CD14-positive monocyte (primary cell): ENCODE measurements at regions not wholly inside any gene's neighbourhood (a gene's known extent, or its start where the extent isn't known, plus 50 kb on each side); places are given as distances from the start of the nearest gene placed in this dataset.

Experiments used
- DNase-seq, 3 donors: peaks; one replicate each; pipeline ENCODE4 v3.0.0-alpha.2; 2011 to 2022
- H2AFZ ChIP-seq: 2 replicates; pipeline ENCODE4 v1.6.0; 2012; ENCODE audit warnings: mild to moderate bottlenecking, low read depth, low read length, inconsistent platforms; ENCODE audit not compliant: insufficient read depth, poor library complexity, severe bottlenecking
- H3K27ac ChIP-seq, 2 donors: 1 replicate in 1 of 2; 2 replicates in 1 of 2; pipeline ENCODE4 v1.5.1; 2012 to 2013; ENCODE audit warnings: low read length in 2 of 2, control low read depth in 1 of 2, inconsistent platforms in 1 of 2, low read depth in 1 of 2, mild to moderate bottlenecking in 1 of 2
- H3K27me3 ChIP-seq, 2 donors: one replicate each; pipeline versions ENCODE4 v1.6.0 to v1.6.1; 2011 to 2013; ENCODE audit warnings: low read length in 2 of 2; ENCODE audit not compliant: control insufficient read depth in 2 of 2, insufficient read depth in 2 of 2
- H3K36me3 ChIP-seq, 2 donors: replicated peaks in 1 of 2; 1 replicate in 1 of 2; 2 replicates in 1 of 2; pipeline versions ENCODE4 v1.5.1 to v1.6.1; 2012 to 2013; ENCODE audit warnings: low read length in 2 of 2, control low read depth in 1 of 2, inconsistent platforms in 1 of 2, mild to moderate bottlenecking in 1 of 2; ENCODE audit not compliant: insufficient read depth in 2 of 2, control insufficient read depth in 1 of 2
- H3K4me1 ChIP-seq, 2 donors: 1 replicate in 1 of 2; 2 replicates in 1 of 2; pipeline versions ENCODE4 v1.5.1 to v1.6.1; 2012 to 2013; ENCODE audit warnings: low read length in 2 of 2, control low read depth in 1 of 2, inconsistent platforms in 1 of 2, mild to moderate bottlenecking in 1 of 2, moderate library complexity in 1 of 2; ENCODE audit not compliant: insufficient read depth in 2 of 2, control insufficient read depth in 1 of 2
- H3K4me2 ChIP-seq: replicated peaks from 2 replicates; pipeline ENCODE3; 2012; ENCODE audit warnings: low read length, moderate library complexity, mild to moderate bottlenecking; ENCODE audit not compliant: poor library complexity, severe bottlenecking; ENCODE audit errors: extremely low read depth
- H3K4me3 ChIP-seq, 3 experiments: fragments of 200-600 bp in 1 of 3; sonication (generic) in 1 of 3; replicated peaks in 1 of 3; 1 replicate in 2 of 3; 2 replicates in 1 of 3; pipeline ENCODE4 v1.5.1; 2011 to 2013; ENCODE audit warnings: low read length in 3 of 3, mild to moderate bottlenecking in 3 of 3, control low read depth in 2 of 3, low read depth in 2 of 3, inconsistent platforms in 1 of 3, moderate library complexity in 1 of 3
- H3K79me2 ChIP-seq: 2 replicates; pipeline ENCODE4 v1.6.0; 2012; ENCODE audit warnings: mild to moderate bottlenecking, control low read depth, inconsistent platforms, low read length, moderate library complexity; ENCODE audit not compliant: insufficient read depth
- H3K9ac ChIP-seq: 2 replicates; pipeline ENCODE4 v1.6.0; 2017; ENCODE audit warnings: low read length, mild to moderate bottlenecking; ENCODE audit not compliant: insufficient read depth, poor library complexity, severe bottlenecking
- H3K9me3 ChIP-seq, 2 donors: replicated peaks in 1 of 2; 1 replicate in 1 of 2; 2 replicates in 1 of 2; pipeline versions ENCODE4 v1.5.1 to v1.6.1; 2012 to 2013; ENCODE audit warnings: low read length in 2 of 2, control low read depth in 1 of 2; ENCODE audit not compliant: control insufficient read depth in 1 of 2, insufficient read depth in 1 of 2
- H4K20me1 ChIP-seq: 2 replicates; pipeline ENCODE4 v1.6.0; 2012; ENCODE audit warnings: mild to moderate bottlenecking, low read length, control low read depth, moderate library complexity; ENCODE audit not compliant: insufficient read depth
- H3K27ac Mint-ChIP-seq, 7 donors: one replicate each; pipeline ENCODE4 v1.8.0; 2020; ENCODE audit warnings: mild to moderate bottlenecking in 7 of 7, mixed read lengths in 7 of 7, moderate library complexity in 6 of 7, inconsistent platforms in 2 of 7
- H3K27me3 Mint-ChIP-seq, 3 donors: one replicate each; pipeline ENCODE4 v1.8.0; 2021 to 2022; ENCODE audit warnings: low read depth in 3 of 3, mild to moderate bottlenecking in 3 of 3, mixed read lengths in 3 of 3, moderate library complexity in 3 of 3, inconsistent platforms in 1 of 3
- H3K36me3 Mint-ChIP-seq, 2 donors: one replicate each; pipeline ENCODE4 v1.8.0; 2020; ENCODE audit warnings: mixed read lengths in 2 of 2, inconsistent platforms in 1 of 2, mild to moderate bottlenecking in 1 of 2
- H3K4me1 Mint-ChIP-seq: one replicate; pipeline ENCODE4 v1.8.0; 2020; ENCODE audit warnings: mild to moderate bottlenecking, mixed read lengths
- H3K4me3 Mint-ChIP-seq, 2 donors: one replicate each; pipeline ENCODE4 v1.8.0; 2020; ENCODE audit warnings: mild to moderate bottlenecking in 2 of 2, mixed read lengths in 2 of 2, moderate library complexity in 1 of 2
- H3K9me3 Mint-ChIP-seq, 7 donors: one replicate each; pipeline ENCODE4 v1.8.0; 2020 to 2022; ENCODE audit warnings: mixed read lengths in 7 of 7, mild to moderate bottlenecking in 6 of 7, moderate library complexity in 6 of 7, inconsistent platforms in 2 of 7
- CTCF ChIP-seq: fragments of 200-600 bp; IDR thresholded peaks from one replicate; pipeline ENCODE4 v1.8.0; 2022; ENCODE audit warnings: antibody characterized with exemption, mild to moderate bottlenecking
- WGBS: methylation state at CpG from one replicate; pipeline ENCODE4 v1.1.5; 2013; ENCODE audit warnings: missing lambda C conversion rate; ENCODE audit not compliant: insufficient coverage; 5-methylcytosine and 5-hydroxymethylcytosine counted together
- intact Hi-C, 2 donors: fragments of 100-400 bp; cut with micrococcal nuclease; formaldehyde crosslinking; loops; one replicate each; pipeline versions ENCODE4 v1.15.0 to v1.15.1; 2023

- H3K4me1 Mint-ChIP-seq: no peaks in the 10 kb centered on the region
- Histone ChIP-seq H4K20me1 (no peaks in the 10 kb centered on the region), H3K27ac (no peak overlapping the region), H3K4me2 (no peak overlapping the region), H2AFZ (no peak overlapping the region), H3K9me3 (no peaks in the 10 kb centered on the region), H3K79me2 (no peaks in the 10 kb centered on the region), H3K4me1 (no peaks in the 10 kb centered on the region), H3K9ac (no peak overlapping the region), H3K27me3 (no peaks in the 10 kb centered on the region), H3K36me3 (no peaks in the 10 kb centered on the region), H3K4me3 (no peak overlapping the region)
- peaks cover 0 to 1% (median 0%) of the 10 kb centered on the region in 3 donors for H3K27me3 Mint-ChIP-seq
- no peak overlapping the region for H3K27ac Mint-ChIP-seq
- no peak overlapping the region for H3K4me3 Mint-ChIP-seq
- no peak for TF ChIP-seq CTCF
- no peak for DNase-seq
- H3K9me3 Mint-ChIP-seq: no peaks in the 10 kb centered on the region
- no peaks in the 10 kb centered on the region for H3K36me3 Mint-ChIP-seq
- intact Hi-C loops: no loop called here
These were observed 1095.8 kb downstream of the GALC start for GRCh38 chr14:86897224-86897623.

- peaks cover 0 to 1% (median 0%) of the 10 kb centered on the region in 3 donors for H3K27me3 Mint-ChIP-seq
- Histone ChIP-seq H3K4me2 (no peak overlapping the region), H3K27me3 (no peaks in the 10 kb centered on the region), H3K4me3 (no peak overlapping the region), H4K20me1 (no peaks in the 10 kb centered on the region), H2AFZ (no peak overlapping the region), H3K36me3 (no peaks in the 10 kb centered on the region), H3K27ac (no peak overlapping the region), H3K79me2 (no peaks in the 10 kb centered on the region), H3K9ac (no peak overlapping the region), H3K9me3 (no peaks in the 10 kb centered on the region), H3K4me1 (no peaks in the 10 kb centered on the region)
- H3K27ac Mint-ChIP-seq: no peak overlapping the region
- no CpG with 5 or more reads among the region's 4 CpGs for WGBS
- DNase-seq: no peak
- no peaks in the 10 kb centered on the region for H3K9me3 Mint-ChIP-seq
- H3K4me1 Mint-ChIP-seq: no peaks in the 10 kb centered on the region
- intact Hi-C loops: no loop called here
- H3K4me3 Mint-ChIP-seq: no peak overlapping the region
- no peaks in the 10 kb centered on the region for H3K36me3 Mint-ChIP-seq
- no peak for TF ChIP-seq CTCF
These were observed 1096.3 kb downstream of the GALC start for GRCh38 chr14:86896701-86897100.
